ENCODE measurements at regions not wholly inside any gene's neighbourhood (a gene's known extent, or its start where the extent isn't known, plus 50 kb on each side); places are given as distances from the start of the nearest gene placed in this dataset.
"Not testable (repeated sequence)": the region's sequence is repeated elsewhere in the genome, so short reads cannot be mapped to it uniquely, and the experiment has no call there.

GRCh38 chr10:81146436-81146835 lies 608.7 kb downstream of the SH2D4B start:
- no peaks in the 10 kb centered on the region for H3K9me3 ChIP-seq (ENCODE audit: control insufficient read depth, low read length)
- no peak overlapping the region for H3K27ac ChIP-seq (ENCODE audit: insufficient read depth, low read length, poor library complexity, severe bottlenecking)
- H3K27me3 ChIP-seq (replicated peaks; ENCODE audit: control insufficient read depth, insufficient read depth, low read length, poor library complexity, severe bottlenecking), result no peaks in the 10 kb centered on the region
- DNase-seq, result no peak
- H3K4me3 ChIP-seq (ENCODE audit: insufficient read depth, low read depth, low read length, poor library complexity, severe bottlenecking), result no peak overlapping the region
- no peaks in the 10 kb centered on the region for H3K36me3 ChIP-seq (ENCODE audit: control insufficient read depth, insufficient read depth, low read length)
- H3K4me1 ChIP-seq (ENCODE audit: control insufficient read depth, insufficient read depth, low read length, poor library complexity, severe bottlenecking), result no peaks in the 10 kb centered on the region

DNA sequence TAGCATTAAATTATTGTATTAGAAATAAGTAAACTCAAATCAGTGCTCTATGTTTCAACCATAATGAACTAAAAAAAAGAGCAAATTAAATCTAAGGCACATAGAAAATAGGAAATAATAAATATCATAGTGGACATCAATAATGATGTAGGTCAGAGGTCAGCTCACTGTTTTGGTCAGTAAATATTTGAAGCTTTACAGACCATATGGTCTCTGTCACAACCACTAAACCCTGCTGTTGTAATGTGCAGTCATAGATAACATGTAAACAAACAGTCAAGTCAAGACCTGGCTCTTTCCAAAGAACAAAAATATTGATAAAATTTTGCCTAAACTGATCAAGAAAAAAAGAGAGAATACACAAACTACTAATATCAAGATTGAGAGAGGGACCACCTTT lies 615.0 kb downstream of the SH2D4B start:
- Histone ChIP-seq H3K27me3 (replicated peaks; ENCODE audit: control insufficient read depth, insufficient read depth, low read length, poor library complexity, severe bottlenecking) (no peaks in the 10 kb centered on the region), H3K27ac (ENCODE audit: insufficient read depth, low read length, poor library complexity, severe bottlenecking) (no peak overlapping the region), H3K4me1 (ENCODE audit: control insufficient read depth, insufficient read depth, low read length, poor library complexity, severe bottlenecking) (no peaks in the 10 kb centered on the region), H3K9me3 (ENCODE audit: control insufficient read depth, low read length) (no peaks in the 10 kb centered on the region), H3K4me3 (ENCODE audit: insufficient read depth, low read depth, low read length, poor library complexity, severe bottlenecking) (no peak overlapping the region), H3K36me3 (ENCODE audit: control insufficient read depth, insufficient read depth, low read length) (no peaks in the 10 kb centered on the region)
- no peak for DNase-seq

DNA sequence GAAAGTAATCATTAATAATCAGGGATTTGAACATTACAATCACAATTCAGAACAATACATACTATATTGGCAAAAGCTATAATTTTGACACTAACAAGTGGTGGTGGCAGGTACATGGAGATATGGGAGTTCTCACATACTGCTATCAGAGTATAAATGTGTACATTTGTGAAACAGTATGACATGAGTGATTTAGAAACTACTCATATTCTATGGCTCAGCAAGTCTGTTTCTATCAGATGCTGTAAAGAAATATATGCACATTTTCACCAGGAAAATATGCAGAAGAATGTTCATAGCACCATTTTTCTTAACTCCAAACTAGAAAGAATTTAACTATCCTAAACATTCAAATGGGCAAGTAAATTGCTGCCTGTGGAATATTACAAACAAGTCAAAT lies 620.0 kb downstream of the SH2D4B start:
- Histone ChIP-seq H3K36me3 (ENCODE audit: control insufficient read depth, insufficient read depth, low read length) (no peaks in the 10 kb centered on the region), H3K27ac (ENCODE audit: insufficient read depth, low read length, poor library complexity, severe bottlenecking) (no peak overlapping the region), H3K9me3 (ENCODE audit: control insufficient read depth, low read length) (no peaks in the 10 kb centered on the region), H3K4me1 (ENCODE audit: control insufficient read depth, insufficient read depth, low read length, poor library complexity, severe bottlenecking) (no peaks in the 10 kb centered on the region), H3K4me3 (ENCODE audit: insufficient read depth, low read depth, low read length, poor library complexity, severe bottlenecking) (no peak overlapping the region), H3K27me3 (replicated peaks; ENCODE audit: control insufficient read depth, insufficient read depth, low read length, poor library complexity, severe bottlenecking) (no peaks in the 10 kb centered on the region)
- DNase-seq, result no peak

GRCh38 chr10:81177651-81178244 lies 640.0 kb downstream of the SH2D4B start:
- Histone ChIP-seq H3K36me3 (ENCODE audit: control insufficient read depth, insufficient read depth, low read length) (no peaks in the 10 kb centered on the region), H3K27ac (ENCODE audit: insufficient read depth, low read length, poor library complexity, severe bottlenecking) (no peak overlapping the region), H3K4me1 (ENCODE audit: control insufficient read depth, insufficient read depth, low read length, poor library complexity, severe bottlenecking) (no peaks in the 10 kb centered on the region), H3K9me3 (ENCODE audit: control insufficient read depth, low read length) (no peaks in the 10 kb centered on the region), H3K4me3 (ENCODE audit: insufficient read depth, low read depth, low read length, poor library complexity, severe bottlenecking) (no peak overlapping the region), H3K27me3 (replicated peaks; ENCODE audit: control insufficient read depth, insufficient read depth, low read length, poor library complexity, severe bottlenecking) (no peaks in the 10 kb centered on the region)
- no peak for DNase-seq

DNA sequence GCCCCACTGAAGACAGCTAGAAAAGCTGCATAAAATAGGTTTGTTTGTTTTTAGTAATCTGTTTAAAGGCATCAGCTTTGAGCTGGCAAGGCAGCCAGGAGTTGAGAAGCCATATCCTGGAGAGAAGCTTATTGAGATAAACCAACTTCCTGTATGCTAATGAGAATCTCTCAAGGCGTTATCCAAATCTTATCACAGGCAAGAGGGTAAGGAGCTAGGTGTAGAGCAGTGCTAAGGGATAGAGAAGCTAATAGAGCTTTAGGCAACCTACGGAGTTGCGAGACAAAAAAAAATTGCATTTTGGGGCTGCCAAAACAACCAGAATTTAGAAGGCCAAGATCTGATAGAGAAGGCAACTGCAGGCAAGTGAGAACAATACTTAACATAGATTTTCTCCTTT lies 641.6 kb downstream of the SH2D4B start:
- DNase-seq, result no peak

GRCh38 chr10:81179805-81180452 lies 642.2 kb downstream of the SH2D4B start:
- no peak overlapping the region for H3K4me3 ChIP-seq (ENCODE audit: insufficient read depth, low read depth, low read length, poor library complexity, severe bottlenecking)
- H3K27ac ChIP-seq (ENCODE audit: insufficient read depth, low read length, poor library complexity, severe bottlenecking), result no peak overlapping the region
- H3K4me1 ChIP-seq (ENCODE audit: control insufficient read depth, insufficient read depth, low read length, poor library complexity, severe bottlenecking), result no peaks in the 10 kb centered on the region
- no peaks in the 10 kb centered on the region for H3K36me3 ChIP-seq (ENCODE audit: control insufficient read depth, insufficient read depth, low read length)
- no peaks in the 10 kb centered on the region for H3K9me3 ChIP-seq (ENCODE audit: control insufficient read depth, low read length)
- no peak for DNase-seq
- H3K27me3 ChIP-seq (replicated peaks; ENCODE audit: control insufficient read depth, insufficient read depth, low read length, poor library complexity, severe bottlenecking), result no peaks in the 10 kb centered on the region

More for the DNA sequence above, 641.6 kb downstream of the SH2D4B start:
- no peaks in the 10 kb centered on the region for H3K4me1 ChIP-seq (ENCODE audit: control insufficient read depth, insufficient read depth, low read length, poor library complexity, severe bottlenecking)
- no peak overlapping the region for H3K27ac ChIP-seq (ENCODE audit: insufficient read depth, low read length, poor library complexity, severe bottlenecking)
- no peaks in the 10 kb centered on the region for H3K9me3 ChIP-seq (ENCODE audit: control insufficient read depth, low read length)
- no peak overlapping the region for H3K4me3 ChIP-seq (ENCODE audit: insufficient read depth, low read depth, low read length, poor library complexity, severe bottlenecking)
- no peaks in the 10 kb centered on the region for H3K36me3 ChIP-seq (ENCODE audit: control insufficient read depth, insufficient read depth, low read length)
- H3K27me3 ChIP-seq (replicated peaks; ENCODE audit: control insufficient read depth, insufficient read depth, low read length, poor library complexity, severe bottlenecking), result no peaks in the 10 kb centered on the region

DNA sequence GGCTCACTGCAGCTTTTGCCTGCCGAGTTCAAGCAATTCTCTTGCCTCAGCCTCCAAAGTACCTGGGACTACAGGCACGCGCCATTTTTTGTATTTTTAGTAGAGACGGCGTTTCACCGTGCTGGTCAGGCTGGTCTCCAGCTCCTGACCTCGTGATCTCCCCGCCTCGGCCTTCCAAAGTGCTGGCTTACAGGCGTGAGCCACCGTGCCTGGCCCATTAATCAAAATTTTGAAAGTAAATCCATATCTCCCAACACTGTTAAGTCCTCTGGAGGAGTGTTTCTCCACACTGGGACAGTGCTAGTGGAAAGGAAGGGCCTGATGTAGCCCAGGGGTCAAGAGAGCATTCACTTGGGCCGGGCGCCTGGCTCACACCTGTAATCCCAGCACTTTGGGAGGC lies 644.6 kb downstream of the SH2D4B start:
- DNase-seq, result no peak
- Histone ChIP-seq H3K4me1 (ENCODE audit: control insufficient read depth, insufficient read depth, low read length, poor library complexity, severe bottlenecking) (no peaks in the 10 kb centered on the region), H3K27me3 (replicated peaks; ENCODE audit: control insufficient read depth, insufficient read depth, low read length, poor library complexity, severe bottlenecking) (no peaks in the 10 kb centered on the region), H3K4me3 (ENCODE audit: insufficient read depth, low read depth, low read length, poor library complexity, severe bottlenecking) (no peak overlapping the region), H3K27ac (ENCODE audit: insufficient read depth, low read length, poor library complexity, severe bottlenecking) (no peak overlapping the region), H3K36me3 (ENCODE audit: control insufficient read depth, insufficient read depth, low read length) (no peaks in the 10 kb centered on the region), H3K9me3 (ENCODE audit: control insufficient read depth, low read length) (no peaks in the 10 kb centered on the region)

GRCh38 chr10:81192221-81192788 lies 654.6 kb downstream of the SH2D4B start:
- H3K27me3 ChIP-seq (replicated peaks; ENCODE audit: control insufficient read depth, insufficient read depth, low read length, poor library complexity, severe bottlenecking), result no peaks in the 10 kb centered on the region
- no peaks in the 10 kb centered on the region for H3K9me3 ChIP-seq (ENCODE audit: control insufficient read depth, low read length)
- H3K36me3 ChIP-seq (ENCODE audit: control insufficient read depth, insufficient read depth, low read length), result no peaks in the 10 kb centered on the region
- H3K27ac ChIP-seq (ENCODE audit: insufficient read depth, low read length, poor library complexity, severe bottlenecking), result no peak overlapping the region
- no peak for DNase-seq
- no peaks in the 10 kb centered on the region for H3K4me1 ChIP-seq (ENCODE audit: control insufficient read depth, insufficient read depth, low read length, poor library complexity, severe bottlenecking)
- H3K4me3 ChIP-seq (ENCODE audit: insufficient read depth, low read depth, low read length, poor library complexity, severe bottlenecking), result no peak overlapping the region

- Histone ChIP-seq H3K27me3 (replicated peaks; ENCODE audit: control insufficient read depth, insufficient read depth, low read length, poor library complexity, severe bottlenecking) (no peaks in the 10 kb centered on the region), H3K36me3 (ENCODE audit: control insufficient read depth, insufficient read depth, low read length) (no peaks in the 10 kb centered on the region), H3K27ac (ENCODE audit: insufficient read depth, low read length, poor library complexity, severe bottlenecking) (no peak overlapping the region), H3K4me1 (ENCODE audit: control insufficient read depth, insufficient read depth, low read length, poor library complexity, severe bottlenecking) (no peaks in the 10 kb centered on the region), H3K4me3 (ENCODE audit: insufficient read depth, low read depth, low read length, poor library complexity, severe bottlenecking) (no peak overlapping the region), H3K9me3 (ENCODE audit: control insufficient read depth, low read length) (no peaks in the 10 kb centered on the region)
- no peak for DNase-seq
Observed at GRCh38 chr10:81200801-81201200, 663.1 kb downstream of the SH2D4B start.

DNA sequence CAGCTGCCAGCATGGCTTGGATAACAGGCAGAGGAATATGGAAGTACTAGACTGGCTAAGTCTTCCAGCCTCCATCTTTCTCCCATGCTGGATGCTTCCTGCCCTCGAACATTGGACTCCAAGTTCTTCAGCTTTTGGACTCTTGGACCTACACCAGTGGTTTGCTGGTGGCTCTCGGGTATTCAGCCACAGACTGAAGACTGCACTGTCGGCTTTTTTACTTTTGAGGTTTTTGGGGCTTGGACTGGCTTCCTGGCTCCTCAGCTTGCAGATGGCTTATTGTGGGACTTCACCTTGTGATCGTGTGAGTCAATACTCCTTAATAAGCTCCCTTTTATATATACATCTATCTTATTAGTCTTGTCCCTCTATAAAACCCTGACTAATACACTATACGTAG lies 667.6 kb upstream of the NRG3 start:
- not testable (repeated sequence) for DNase-seq; H3K9me3 ChIP-seq (ENCODE audit: control insufficient read depth, low read length); H3K4me3 ChIP-seq (ENCODE audit: insufficient read depth, low read depth, low read length, poor library complexity, severe bottlenecking); H3K27me3 ChIP-seq (replicated peaks; ENCODE audit: control insufficient read depth, insufficient read depth, low read length, poor library complexity, severe bottlenecking); H3K4me1 ChIP-seq (ENCODE audit: control insufficient read depth, insufficient read depth, low read length, poor library complexity, severe bottlenecking); H3K27ac ChIP-seq (ENCODE audit: insufficient read depth, low read length, poor library complexity, severe bottlenecking); H3K36me3 ChIP-seq (ENCODE audit: control insufficient read depth, insufficient read depth, low read length)

Data from effector memory CD4-positive, alpha-beta T cell (primary cell).